Stimulated activated naive CD4-positive, alpha-beta T cell (primary cell): ENCODE measurements at regions not wholly inside any gene's neighbourhood (a gene's known extent, or its start where the extent isn't known, plus 50 kb on each side); places are given as distances from the start of the nearest gene placed in this dataset.

Experiments used
- DNase-seq, 6 experiments: peaks; one replicate each; lab custom pipeline; 2025; lab: John Stamatoyannopoulos, UW

- no peak for DNase-seq
Observed at GRCh38 chr3:94985778-94986177, 922.9 kb downstream of the NSUN3 start.

- DNase-seq, result no peak
Observed at GRCh38 chr3:94990952-94991705, 928.3 kb downstream of the NSUN3 start.

GRCh38 chr3:94996743-94997142, 933.9 kb downstream of the NSUN3 start:
- no peak for DNase-seq

- DNase-seq, result no peak
Observed at GRCh38 chr3:95002438-95003046, 939.7 kb downstream of the NSUN3 start.

- no peak for DNase-seq
Observed at GRCh38 chr3:95028688-95029087, 965.8 kb downstream of the NSUN3 start.

- no peak for DNase-seq
Observed at GRCh38 chr3:95029644-95030043, 966.8 kb downstream of the NSUN3 start.

- no peak for DNase-seq
Observed at GRCh38 chr3:95036526-95037021, 973.7 kb downstream of the NSUN3 start.

GRCh38 chr3:95037097-95037496, 974.2 kb downstream of the NSUN3 start:
- no peak for DNase-seq

- DNase-seq, result no peak
Observed at GRCh38 chr3:95037927-95038326, 975.1 kb downstream of the NSUN3 start.

GRCh38 chr3:95044101-95044500, 981.2 kb downstream of the NSUN3 start:
- no peak for DNase-seq

- no peak for DNase-seq
Observed at GRCh38 chr3:95048564-95048963, 985.7 kb downstream of the NSUN3 start.

GRCh38 chr3:95049841-95050240, 987.0 kb downstream of the NSUN3 start:
- no peak for DNase-seq

GRCh38 chr3:95055288-95055687, 992.4 kb downstream of the NSUN3 start:
- DNase-seq, result no peak

GRCh38 chr3:95082191-95082590, 1019.3 kb downstream of the NSUN3 start:
- DNase-seq, result no peak

GRCh38 chr3:95084738-95085137, 1021.9 kb downstream of the NSUN3 start:
- no peak for DNase-seq

GRCh38 chr3:95088464-95088863, 1025.6 kb downstream of the NSUN3 start:
- no peak for DNase-seq

- DNase-seq, result no peak
Observed at GRCh38 chr3:95097493-95097892, 1034.6 kb downstream of the NSUN3 start.

- DNase-seq, result no peak
Observed at GRCh38 chr3:95120921-95121320, 1058.1 kb downstream of the NSUN3 start.

GRCh38 chr3:95123104-95123503, 1060.2 kb downstream of the NSUN3 start:
- no peak for DNase-seq

GRCh38 chr3:95134693-95135413, 1072.0 kb downstream of the NSUN3 start:
- DNase-seq, result no peak

- no peak for DNase-seq
Observed at GRCh38 chr3:95148107-95148506, 1085.2 kb downstream of the NSUN3 start.

GRCh38 chr3:95151590-95151989, 1088.7 kb downstream of the NSUN3 start:
- no peak for DNase-seq

GRCh38 chr3:95154766-95155165, 1091.9 kb downstream of the NSUN3 start:
- DNase-seq, result no peak
